ENCODE measurements at regions not wholly inside any gene's neighbourhood (a gene's known extent, or its start where the extent isn't known, plus 50 kb on each side); places are given as distances from the start of the nearest gene placed in this dataset.

DNA sequence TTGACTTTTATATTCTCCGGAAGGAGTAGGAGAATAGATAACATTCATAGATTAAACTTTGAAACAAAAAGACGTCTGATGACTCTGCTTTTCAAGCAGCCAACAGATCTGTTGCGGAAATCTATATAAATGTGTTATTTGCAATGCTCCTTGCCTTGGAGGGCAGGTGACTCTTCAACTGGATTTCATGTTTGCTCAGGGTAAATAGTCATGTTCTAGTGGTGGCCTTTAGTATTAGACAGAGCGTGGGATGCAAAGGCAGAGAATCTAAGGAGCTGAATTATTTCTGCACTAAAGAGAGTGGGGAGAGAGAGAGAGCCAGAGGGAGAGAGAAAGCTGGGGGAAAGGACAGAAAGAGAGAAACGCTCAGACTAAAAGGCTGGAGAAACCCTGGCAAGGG, 454.3 kb downstream of the AJAP1 start:
- Histone ChIP-seq H3K79me2 (ENCODE audit: control insufficient read depth, insufficient read depth, low read length) (no peaks in the 10 kb centered on the region), H4K20me1 (ENCODE audit: control insufficient read depth, extremely low read depth, insufficient read depth, low read length) (no peaks in the 10 kb centered on the region), H3K9ac (ENCODE audit: insufficient read depth, low read length) (no peak overlapping the region), H3K9me3 (ENCODE audit: control insufficient read depth, insufficient read depth, low read depth, low read length) (no peaks in the 10 kb centered on the region), H3K36me3 (ENCODE audit: control insufficient read depth, insufficient read depth, low read length) (no peaks in the 10 kb centered on the region), H3K27me3 (ENCODE audit: control insufficient read depth, insufficient read depth, low read length) (no peaks in the 10 kb centered on the region), H2AFZ (ENCODE audit: low read length) (no peak overlapping the region), H3K4me3 (replicated peaks in 1 of 4; ENCODE audit: control extremely low read depth in 1 of 4, insufficient read depth in 1 of 4, low read depth in 3 of 4, low read length in 4 of 4) (no peak overlapping the region), H3K4me2 (ENCODE audit: extremely low read depth, insufficient read depth, low read length) (no peak overlapping the region), H3K4me1 (ENCODE audit: control insufficient read depth, extremely low read depth, insufficient read depth, low read length) (no peaks in the 10 kb centered on the region), H3K27ac (ENCODE audit: insufficient read depth, low read length) (no peak overlapping the region)
- no peak for DNase-seq (ENCODE audit: low read depth in 2 of 2)
- TF ChIP-seq EZH2 (IDR thresholded peaks at IDR 0.05; ENCODE audit: low read length, missing control alignments) = no peak
- TF ChIP-seq, protein P1, sequence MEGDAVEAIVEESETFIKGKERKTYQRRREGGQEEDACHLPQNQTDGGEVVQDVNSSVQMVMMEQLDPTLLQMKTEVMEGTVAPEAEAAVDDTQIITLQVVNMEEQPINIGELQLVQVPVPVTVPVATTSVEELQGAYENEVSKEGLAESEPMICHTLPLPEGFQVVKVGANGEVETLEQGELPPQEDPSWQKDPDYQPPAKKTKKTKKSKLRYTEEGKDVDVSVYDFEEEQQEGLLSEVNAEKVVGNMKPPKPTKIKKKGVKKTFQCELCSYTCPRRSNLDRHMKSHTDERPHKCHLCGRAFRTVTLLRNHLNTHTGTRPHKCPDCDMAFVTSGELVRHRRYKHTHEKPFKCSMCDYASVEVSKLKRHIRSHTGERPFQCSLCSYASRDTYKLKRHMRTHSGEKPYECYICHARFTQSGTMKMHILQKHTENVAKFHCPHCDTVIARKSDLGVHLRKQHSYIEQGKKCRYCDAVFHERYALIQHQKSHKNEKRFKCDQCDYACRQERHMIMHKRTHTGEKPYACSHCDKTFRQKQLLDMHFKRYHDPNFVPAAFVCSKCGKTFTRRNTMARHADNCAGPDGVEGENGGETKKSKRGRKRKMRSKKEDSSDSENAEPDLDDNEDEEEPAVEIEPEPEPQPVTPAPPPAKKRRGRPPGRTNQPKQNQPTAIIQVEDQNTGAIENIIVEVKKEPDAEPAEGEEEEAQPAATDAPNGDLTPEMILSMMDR (conservative IDR thresholded peaks at IDR 0.05 in 1 of 2, IDR thresholded peaks at IDR 0.05 in 1 of 2; ENCODE audit: low read depth in 1 of 2, low read length in 2 of 2) = no peak

DNA sequence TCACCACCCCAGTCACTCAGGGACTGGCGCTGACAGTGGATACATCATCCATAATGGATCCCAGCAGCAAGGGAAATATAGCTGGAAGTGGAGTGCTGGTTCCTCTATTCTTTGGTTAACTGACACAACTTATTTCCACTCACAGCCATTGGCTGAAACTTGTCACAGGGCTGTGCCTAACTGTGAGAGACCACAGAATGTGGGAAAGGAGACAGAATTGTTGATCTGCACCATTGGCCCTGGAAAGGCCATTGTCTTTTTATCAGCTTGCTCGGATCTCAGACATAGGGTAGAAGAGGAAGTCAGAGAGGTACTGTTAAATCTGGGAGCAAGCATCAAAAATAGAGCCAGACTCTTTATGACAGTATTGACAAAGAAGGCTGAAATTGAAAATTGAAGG, 451.3 kb downstream of the AJAP1 start:
- no peak overlapping the region for H3K9ac ChIP-seq (ENCODE audit: insufficient read depth, low read length)
- no peak overlapping the region for H3K27ac ChIP-seq (ENCODE audit: insufficient read depth, low read length)
- no peaks in the 10 kb centered on the region for H3K9me3 ChIP-seq (ENCODE audit: control insufficient read depth, insufficient read depth, low read depth, low read length)
- H3K36me3 ChIP-seq (ENCODE audit: control insufficient read depth, insufficient read depth, low read length) = no peaks in the 10 kb centered on the region
- no peak for DNase-seq (ENCODE audit: low read depth in 2 of 2)
- no peak for TF ChIP-seq EZH2 (IDR thresholded peaks at IDR 0.05; ENCODE audit: low read length, missing control alignments)
- TF ChIP-seq, protein P1 (conservative IDR thresholded peaks at IDR 0.05 in 1 of 2, IDR thresholded peaks at IDR 0.05 in 1 of 2; ENCODE audit: low read depth in 1 of 2, low read length in 2 of 2) = no peak
- H3K4me1 ChIP-seq (ENCODE audit: control insufficient read depth, extremely low read depth, insufficient read depth, low read length) = no peaks in the 10 kb centered on the region
- H3K79me2 ChIP-seq (ENCODE audit: control insufficient read depth, insufficient read depth, low read length) = no peaks in the 10 kb centered on the region
- no peaks in the 10 kb centered on the region for H3K27me3 ChIP-seq (ENCODE audit: control insufficient read depth, insufficient read depth, low read length)
- H3K4me2 ChIP-seq (ENCODE audit: extremely low read depth, insufficient read depth, low read length) = no peak overlapping the region
- H4K20me1 ChIP-seq (ENCODE audit: control insufficient read depth, extremely low read depth, insufficient read depth, low read length) = no peaks in the 10 kb centered on the region
- H2AFZ ChIP-seq (ENCODE audit: low read length) = no peak overlapping the region
- H3K4me3 ChIP-seq (replicated peaks in 1 of 4; ENCODE audit: control extremely low read depth in 1 of 4, insufficient read depth in 1 of 4, low read depth in 3 of 4, low read length in 4 of 4) = no peak overlapping the region

DNA sequence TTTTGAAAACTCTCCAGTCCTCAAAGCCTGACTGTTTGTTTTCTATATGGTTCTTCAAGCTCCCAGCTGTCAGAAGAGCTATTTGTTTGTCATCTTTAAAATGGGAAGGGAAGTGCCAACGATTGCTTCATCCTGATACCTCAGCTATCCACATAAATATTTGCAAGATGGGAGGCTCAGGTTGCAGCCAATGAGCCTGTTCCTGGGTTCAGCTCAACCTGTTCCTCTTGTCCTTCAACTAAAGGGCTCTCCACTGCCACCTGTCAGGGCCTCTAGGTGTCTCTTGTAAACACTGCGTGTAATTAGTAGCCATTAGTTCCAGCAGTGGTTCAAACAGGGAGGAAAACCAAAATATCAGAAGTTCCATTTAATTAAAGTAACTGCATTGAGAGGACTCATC, 445.1 kb downstream of the AJAP1 start:
- no peaks in the 10 kb centered on the region for H3K4me1 ChIP-seq (ENCODE audit: control insufficient read depth, extremely low read depth, insufficient read depth, low read length)
- no peaks in the 10 kb centered on the region for H4K20me1 ChIP-seq (ENCODE audit: control insufficient read depth, extremely low read depth, insufficient read depth, low read length)
- no peak overlapping the region for H3K27ac ChIP-seq (ENCODE audit: insufficient read depth, low read length)
- no peak for DNase-seq (ENCODE audit: low read depth in 2 of 2)
- no peaks in the 10 kb centered on the region for H3K79me2 ChIP-seq (ENCODE audit: control insufficient read depth, insufficient read depth, low read length)
- no peak overlapping the region for H2AFZ ChIP-seq (ENCODE audit: low read length)
- no peak overlapping the region for H3K9ac ChIP-seq (ENCODE audit: insufficient read depth, low read length)
- no peaks in the 10 kb centered on the region for H3K27me3 ChIP-seq (ENCODE audit: control insufficient read depth, insufficient read depth, low read length)
- H3K36me3 ChIP-seq (ENCODE audit: control insufficient read depth, insufficient read depth, low read length) = no peaks in the 10 kb centered on the region
- no peaks in the 10 kb centered on the region for H3K9me3 ChIP-seq (ENCODE audit: control insufficient read depth, insufficient read depth, low read depth, low read length)
- TF ChIP-seq, protein P1 (conservative IDR thresholded peaks at IDR 0.05 in 1 of 2, IDR thresholded peaks at IDR 0.05 in 1 of 2; ENCODE audit: low read depth in 1 of 2, low read length in 2 of 2) = no peak
- TF ChIP-seq EZH2 (IDR thresholded peaks at IDR 0.05; ENCODE audit: low read length, missing control alignments) = no peak
- H3K4me3 ChIP-seq (replicated peaks in 1 of 4; ENCODE audit: control extremely low read depth in 1 of 4, insufficient read depth in 1 of 4, low read depth in 3 of 4, low read length in 4 of 4) = no peak overlapping the region
- H3K4me2 ChIP-seq (ENCODE audit: extremely low read depth, insufficient read depth, low read length) = no peak overlapping the region

Data from fibroblast of lung (primary cell).